SK-N-SH (cell line): ENCODE measurements at regions not wholly inside any gene's neighbourhood (a gene's known extent, or its start where the extent isn't known, plus 50 kb on each side); places are given as distances from the start of the nearest gene placed in this dataset.

Experiments used
- CTCF ChIA-PET: fragments of 300-600, 350-600 bp; formaldehyde crosslinking; extraction: SDS; loops from one replicate; lab custom pipeline; 2021; lab: Yijun Ruan, JAX
- POLR2A ChIA-PET: fragments of 350-600 bp; sonication (Branson Sonifier 250); formaldehyde crosslinking; extraction: SDS; loops from one replicate; lab custom pipeline; 2020; ENCODE audit warnings: antibody characterized with exemption, inconsistent platforms; lab: Yijun Ruan, JAX
- DNase-seq: peaks from one replicate; pipeline ENCODE4 v3.0.0; 2012
- H2AFZ ChIP-seq: fragments of 200-600 bp; sonication (generic); 2 replicates; pipeline ENCODE4 v1.8.1; 2016; ENCODE audit warnings: antibody characterized with exemption, mild to moderate bottlenecking, low read depth
- H3F3A ChIP-seq: fragments of 200-600 bp; sonication (generic); replicated peaks from 2 replicates; pipeline ENCODE3; 2016; ENCODE audit warnings: antibody characterized with exemption, mild to moderate bottlenecking; ENCODE audit not compliant: insufficient read depth
- H3K27ac ChIP-seq, 2 experiments: fragments of 200-500 bp in 1 of 2; fragments of 200-600 bp in 1 of 2; sonication (Bioruptor generic) in 1 of 2; sonication (generic), shearing (Covaris generic) in 1 of 2; 2 replicates each; pipeline versions ENCODE4 v1.5.1 to v1.6.1; 2014 to 2016; ENCODE audit warnings: low read depth in 2 of 2, inconsistent platforms in 1 of 2, low read length in 1 of 2, mild to moderate bottlenecking in 1 of 2, mixed read lengths in 1 of 2
- H3K27me3 ChIP-seq: fragments of 200-600 bp; sonication (generic), shearing (Covaris generic); 2 replicates; pipeline ENCODE4 v1.6.1; 2016; ENCODE audit warnings: mixed run types; ENCODE audit not compliant: insufficient read depth
- H3K36me3 ChIP-seq, 2 experiments: fragments of 200-500 bp in 1 of 2; fragments of 200-600 bp in 1 of 2; sonication (Bioruptor generic) in 1 of 2; sonication (generic) in 1 of 2; replicated peaks in 1 of 2; 2 replicates each; pipeline versions ENCODE3 to v1.5.1; 2014 to 2016; ENCODE audit warnings: low read length in 1 of 2, mild to moderate bottlenecking in 1 of 2; ENCODE audit not compliant: insufficient read depth in 2 of 2, control insufficient read depth in 1 of 2
- H3K4me1 ChIP-seq, 2 experiments: fragments of 200-500 bp in 1 of 2; fragments of 200-600 bp in 1 of 2; sonication (Bioruptor generic) in 1 of 2; sonication (generic), shearing (Covaris generic) in 1 of 2; 2 replicates each; pipeline versions ENCODE4 v1.5.1 to v1.6.1; 2014 to 2016; ENCODE audit warnings: low read depth in 1 of 2, low read length in 1 of 2, mixed run types in 1 of 2; ENCODE audit not compliant: insufficient read depth in 2 of 2, control insufficient read depth in 1 of 2
- H3K4me2 ChIP-seq: fragments of 200-600 bp; sonication (generic), shearing (Covaris generic); 2 replicates; pipeline ENCODE4 v1.6.1; 2017; ENCODE audit warnings: mixed run types
- H3K4me3 ChIP-seq, 2 experiments: fragments of 200-500 bp in 1 of 2; fragments of 200-600 bp in 1 of 2; sonication (Bioruptor generic) in 1 of 2; sonication (generic), shearing (Covaris generic) in 1 of 2; 2 replicates each; pipeline versions ENCODE4 v1.5.1 to v1.8.1; 2014 to 2016; ENCODE audit warnings: low read depth in 2 of 2, inconsistent platforms in 1 of 2, low read length in 1 of 2, mild to moderate bottlenecking in 1 of 2, mixed read lengths in 1 of 2, moderate library complexity in 1 of 2
- H3K79me2 ChIP-seq: fragments of 200-600 bp; sonication (generic); 2 replicates; pipeline ENCODE4 v1.8.1; 2017; ENCODE audit warnings: mild to moderate bottlenecking; ENCODE audit not compliant: insufficient read depth
- H3K9ac ChIP-seq: fragments of 200-600 bp; sonication (generic); 2 replicates; pipeline ENCODE4 v1.6.1; 2017; ENCODE audit warnings: mixed run types
- H3K9me2 ChIP-seq: fragments of 200-600 bp; sonication (generic); 2 replicates; pipeline ENCODE4 v1.6.1; 2017; ENCODE audit warnings: mixed run types
- H3K9me3 ChIP-seq: fragments of 200-600 bp; sonication (generic); 2 replicates; pipeline ENCODE4 v1.6.1; 2017; ENCODE audit warnings: mixed run types, mild to moderate bottlenecking, moderate library complexity
- H4K20me1 ChIP-seq: fragments of 200-600 bp; sonication (generic); 2 replicates; pipeline ENCODE4 v1.6.1; 2017; ENCODE audit warnings: mild to moderate bottlenecking, mixed run types; ENCODE audit not compliant: insufficient read depth
- EZH2phosphoT487 ChIP-seq: fragments of 200-600 bp; sonication (generic); IDR thresholded peaks from 2 replicates; pipeline ENCODE4 v1.6.1; 2017; ENCODE audit warnings: low read depth, mixed run types, mild to moderate bottlenecking, antibody characterized with exemption, moderate library complexity, borderline replicate concordance
- FOSL2 ChIP-seq: IDR thresholded peaks from 2 replicates; pipeline ENCODE4 v1.4.0; 2012; ENCODE audit warnings: low read depth, mild to moderate bottlenecking, moderate library complexity, borderline replicate concordance
- FOXJ3 ChIP-seq: sonication (generic); formaldehyde crosslinking; IDR thresholded peaks from 2 replicates; pipeline ENCODE4 v1.5.1; 2020; ENCODE audit warnings: mild to moderate bottlenecking, missing genetic modification reagents
- GATA2 ChIP-seq: sonication (generic); formaldehyde crosslinking; IDR thresholded peaks from 2 replicates; pipeline ENCODE4 v1.5.0; 2020; ENCODE audit warnings: mild to moderate bottlenecking, missing genetic modification reagents
- NFIC ChIP-seq: IDR thresholded peaks from 2 replicates; pipeline ENCODE4 v1.4.0; 2012; ENCODE audit warnings: borderline replicate concordance
- POLR2AphosphoS5 ChIP-seq: IDR thresholded peaks from 2 replicates; pipeline ENCODE4 v1.6.1; 2012; ENCODE audit warnings: low read depth, low read length
- RAD21 ChIP-seq: IDR thresholded peaks from 2 replicates; pipeline ENCODE4 v1.6.1; 2012; ENCODE audit warnings: mild to moderate bottlenecking, low read length
- RXRA ChIP-seq: IDR thresholded peaks from 2 replicates; pipeline ENCODE4 v1.4.0; 2012; ENCODE audit warnings: low read depth, mild to moderate bottlenecking, borderline replicate concordance
- TEAD4 ChIP-seq: IDR thresholded peaks from 2 replicates; pipeline ENCODE4 v1.4.0; 2012; ENCODE audit warnings: mild to moderate bottlenecking, borderline replicate concordance; ENCODE audit not compliant: insufficient read depth
- YY1 ChIP-seq: IDR thresholded peaks from 2 replicates; pipeline ENCODE4 v1.4.0; 2012; ENCODE audit warnings: low read depth, mild to moderate bottlenecking
- WGBS: methylation state at CpG from one replicate; pipeline ENCODE4 v1.1.6; 2017; ENCODE audit warnings: low lambda C conversion rate; 5-methylcytosine and 5-hydroxymethylcytosine counted together
- TF ChIP-seq, protein P1 (sequence below): IDR thresholded peaks from 2 replicates; pipeline ENCODE4 v1.4.0; 2012; ENCODE audit warnings: low read depth
- TF ChIP-seq, protein P2 (sequence below): IDR thresholded peaks from 2 replicates; pipeline ENCODE4 v1.4.0; 2012; ENCODE audit warnings: low read depth, borderline replicate concordance
- TF ChIP-seq, protein P3 (sequence below): IDR thresholded peaks from 2 replicates; pipeline ENCODE4 v1.6.1; 2012; ENCODE audit warnings: mild to moderate bottlenecking, low read depth, low read length, moderate library complexity

DNA sequence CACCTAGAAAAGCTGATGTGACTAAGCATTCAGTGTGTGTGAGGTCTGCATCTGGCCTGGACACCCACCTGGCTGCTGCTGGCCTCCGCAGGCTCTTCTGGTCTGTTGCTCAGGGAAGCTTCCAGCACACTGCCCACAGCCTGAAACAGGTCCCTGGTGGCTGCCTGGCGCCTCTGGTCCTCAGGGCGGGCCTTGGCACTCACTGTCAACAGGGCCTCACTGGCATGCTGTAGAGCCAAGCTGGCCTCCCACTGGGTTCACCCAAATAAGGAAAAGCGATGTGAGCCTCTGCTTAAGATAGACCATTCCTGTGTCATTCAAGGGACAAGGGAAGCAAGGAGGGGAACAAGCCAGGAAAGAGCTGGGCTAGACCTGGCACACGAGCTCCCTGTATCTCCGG, 70.6 kb upstream of the BCO1 start:
- 47% methylated on average over 5 of the region's 6 CpGs for WGBS
- no peaks in the 10 kb centered on the region for H3K27me3 ChIP-seq
- ChIA-PET POLR2A (no interaction called here), CTCF (interaction anchor here (0.6 to 0.8 kb wide), 2 partner anchors 37 to 93 kb away, joined by 3 read pairs; no protein-coding TSS in a partner anchor)
- no peak overlapping the region for H3K27ac ChIP-seq
- no peaks in the 10 kb centered on the region for H3K79me2 ChIP-seq
- no peaks in the 10 kb centered on the region for H4K20me1 ChIP-seq
- H3F3A ChIP-seq: no peaks in the 10 kb centered on the region
- H3K4me3 ChIP-seq: no peak overlapping the region
- H3K36me3 ChIP-seq: no peaks in the 10 kb centered on the region
- H3K9ac ChIP-seq: no peak overlapping the region
- no peak overlapping the region for H2AFZ ChIP-seq
- H3K4me2 ChIP-seq: no peak overlapping the region
- TF ChIP-seq YY1: no peak
- TF ChIP-seq, protein P1, sequence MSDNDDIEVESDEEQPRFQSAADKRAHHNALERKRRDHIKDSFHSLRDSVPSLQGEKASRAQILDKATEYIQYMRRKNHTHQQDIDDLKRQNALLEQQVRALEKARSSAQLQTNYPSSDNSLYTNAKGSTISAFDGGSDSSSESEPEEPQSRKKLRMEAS: no peak
- no peak for TF ChIP-seq RXRA
- TF ChIP-seq FOSL2: no peak
- TF ChIP-seq TEAD4: no peak
- TF ChIP-seq GATA2: no peak
- TF ChIP-seq EZH2phosphoT487: no peak
- TF ChIP-seq FOXJ3 (CRISPR knock-in tag): no peak
- H3K9me3 ChIP-seq: no peaks in the 10 kb centered on the region
- DNase-seq: no peak
- H3K4me1 ChIP-seq: no peaks in the 10 kb centered on the region; a peak in 1 of 4 replicates
- no peaks in the 10 kb centered on the region for H3K9me2 ChIP-seq

DNA sequence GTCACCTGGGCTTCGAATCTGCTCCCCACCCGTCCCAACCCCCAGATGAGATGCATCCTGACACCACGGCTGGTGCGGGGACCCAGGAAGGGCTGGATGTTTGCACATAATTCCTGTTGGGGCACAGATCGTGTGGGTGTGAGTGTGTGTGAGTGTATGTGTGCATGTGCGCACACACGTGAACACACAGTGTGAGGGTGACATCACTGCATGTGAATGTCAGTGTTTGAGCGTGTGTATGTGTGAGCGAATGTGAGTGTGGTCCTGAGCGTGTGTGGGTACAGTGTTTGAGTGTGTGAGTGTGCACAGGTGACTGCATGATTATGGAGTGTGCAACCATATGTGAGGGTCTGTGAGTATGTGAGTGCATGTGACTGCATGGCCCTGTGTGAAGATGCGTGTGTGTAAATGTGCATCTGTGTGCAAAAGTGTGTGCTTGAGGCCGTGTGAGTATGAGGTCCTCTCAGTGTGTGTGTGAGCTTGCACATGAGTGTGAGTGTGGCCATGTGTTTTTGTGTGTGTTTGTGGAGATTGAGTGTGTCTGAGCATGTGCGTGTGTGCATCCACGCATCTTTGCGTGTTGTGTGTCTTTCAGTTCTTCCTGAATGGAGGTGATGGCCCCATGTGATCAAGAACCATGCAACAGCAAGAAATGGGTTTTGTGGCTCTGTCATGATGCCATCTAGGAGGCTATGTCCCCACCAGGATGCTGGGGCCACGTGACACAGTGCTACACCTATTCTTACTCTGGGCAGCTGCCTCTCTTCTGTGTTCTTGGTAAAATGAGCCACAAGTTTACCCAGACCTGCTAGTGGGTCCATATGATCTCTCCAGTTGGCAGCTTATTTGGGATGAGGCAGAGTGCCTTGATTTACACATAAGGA, 70.5 kb upstream of the GCSH start:
- no peak for TF ChIP-seq POLR2AphosphoS5

DNA sequence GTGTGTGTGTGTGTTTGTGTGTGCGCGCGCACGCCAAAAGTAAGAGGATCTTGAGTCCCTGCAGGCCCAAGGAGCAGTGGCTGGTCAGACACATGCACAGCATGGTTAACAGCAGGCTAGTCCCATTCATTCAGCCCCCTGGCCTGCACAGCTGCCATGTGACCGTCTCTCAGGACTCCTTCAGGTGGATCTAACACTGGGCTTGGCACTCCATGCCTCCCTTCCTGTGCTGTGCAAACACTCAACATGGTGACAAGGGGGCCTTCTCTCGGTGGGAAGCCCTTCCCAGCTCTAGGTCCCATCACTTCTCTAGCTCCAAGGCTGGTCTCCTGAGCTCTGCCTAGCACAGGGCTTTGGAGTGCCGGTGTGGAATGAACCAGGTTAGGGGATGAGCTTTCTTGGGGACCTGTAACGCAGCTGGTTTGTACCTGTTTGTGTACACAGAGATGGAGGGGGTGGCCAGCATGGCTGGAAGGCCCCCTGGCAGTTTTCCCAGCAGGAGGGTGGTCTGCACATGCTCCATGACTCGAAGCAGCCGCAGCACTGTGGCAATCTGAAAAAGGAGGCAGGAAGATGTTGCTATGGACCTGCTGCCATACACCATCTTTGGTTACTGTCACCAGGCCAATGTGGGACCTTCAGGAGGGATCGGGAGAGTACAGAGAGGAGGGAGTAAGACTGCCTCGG, 69.4 kb upstream of the GCSH start:
- WGBS: 67% methylated on average over 12 of the region's 12 CpGs
- no peak for DNase-seq
- no peaks in the 10 kb centered on the region for H3F3A ChIP-seq
- no peak overlapping the region for H3K9ac ChIP-seq
- POLR2A ChIA-PET: no interaction called here
- H3K9me3 ChIP-seq: no peaks in the 10 kb centered on the region
- no peak overlapping the region for H3K27ac ChIP-seq
- CTCF ChIA-PET: interaction anchor here (1.6 kb wide), 1 partner anchor 40 kb away, joined by 5 read pairs; no protein-coding TSS in a partner anchor
- TF ChIP-seq GATA2 (no peak), RAD21 (no peak), RXRA (no peak), NFIC (no peak)
- TF ChIP-seq, protein P2, sequence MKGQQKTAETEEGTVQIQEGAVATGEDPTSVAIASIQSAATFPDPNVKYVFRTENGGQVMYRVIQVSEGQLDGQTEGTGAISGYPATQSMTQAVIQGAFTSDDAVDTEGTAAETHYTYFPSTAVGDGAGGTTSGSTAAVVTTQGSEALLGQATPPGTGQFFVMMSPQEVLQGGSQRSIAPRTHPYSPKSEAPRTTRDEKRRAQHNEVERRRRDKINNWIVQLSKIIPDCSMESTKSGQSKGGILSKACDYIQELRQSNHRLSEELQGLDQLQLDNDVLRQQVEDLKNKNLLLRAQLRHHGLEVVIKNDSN: no peak
- TF ChIP-seq, protein P3, sequence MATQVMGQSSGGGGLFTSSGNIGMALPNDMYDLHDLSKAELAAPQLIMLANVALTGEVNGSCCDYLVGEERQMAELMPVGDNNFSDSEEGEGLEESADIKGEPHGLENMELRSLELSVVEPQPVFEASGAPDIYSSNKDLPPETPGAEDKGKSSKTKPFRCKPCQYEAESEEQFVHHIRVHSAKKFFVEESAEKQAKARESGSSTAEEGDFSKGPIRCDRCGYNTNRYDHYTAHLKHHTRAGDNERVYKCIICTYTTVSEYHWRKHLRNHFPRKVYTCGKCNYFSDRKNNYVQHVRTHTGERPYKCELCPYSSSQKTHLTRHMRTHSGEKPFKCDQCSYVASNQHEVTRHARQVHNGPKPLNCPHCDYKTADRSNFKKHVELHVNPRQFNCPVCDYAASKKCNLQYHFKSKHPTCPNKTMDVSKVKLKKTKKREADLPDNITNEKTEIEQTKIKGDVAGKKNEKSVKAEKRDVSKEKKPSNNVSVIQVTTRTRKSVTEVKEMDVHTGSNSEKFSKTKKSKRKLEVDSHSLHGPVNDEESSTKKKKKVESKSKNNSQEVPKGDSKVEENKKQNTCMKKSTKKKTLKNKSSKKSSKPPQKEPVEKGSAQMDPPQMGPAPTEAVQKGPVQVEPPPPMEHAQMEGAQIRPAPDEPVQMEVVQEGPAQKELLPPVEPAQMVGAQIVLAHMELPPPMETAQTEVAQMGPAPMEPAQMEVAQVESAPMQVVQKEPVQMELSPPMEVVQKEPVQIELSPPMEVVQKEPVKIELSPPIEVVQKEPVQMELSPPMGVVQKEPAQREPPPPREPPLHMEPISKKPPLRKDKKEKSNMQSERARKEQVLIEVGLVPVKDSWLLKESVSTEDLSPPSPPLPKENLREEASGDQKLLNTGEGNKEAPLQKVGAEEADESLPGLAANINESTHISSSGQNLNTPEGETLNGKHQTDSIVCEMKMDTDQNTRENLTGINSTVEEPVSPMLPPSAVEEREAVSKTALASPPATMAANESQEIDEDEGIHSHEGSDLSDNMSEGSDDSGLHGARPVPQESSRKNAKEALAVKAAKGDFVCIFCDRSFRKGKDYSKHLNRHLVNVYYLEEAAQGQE: no peak
- H2AFZ ChIP-seq: no peak overlapping the region
- H3K36me3 ChIP-seq: no peaks in the 10 kb centered on the region
- H3K4me1 ChIP-seq: no peaks in the 10 kb centered on the region; a peak in 1 of 4 replicates
- H3K4me3 ChIP-seq: no peak overlapping the region
- no peaks in the 10 kb centered on the region; the same call in 1 of the 2 replicates for H3K27me3 ChIP-seq
- no peaks in the 10 kb centered on the region for H3K79me2 ChIP-seq
- no peaks in the 10 kb centered on the region for H3K9me2 ChIP-seq
- H4K20me1 ChIP-seq: no peaks in the 10 kb centered on the region
- no peak overlapping the region for H3K4me2 ChIP-seq

More for the DNA sequence above, 70.5 kb upstream of the GCSH start:
- no peaks in the 10 kb centered on the region for H3F3A ChIP-seq
- DNase-seq: no peak
- no peaks in the 10 kb centered on the region for H3K9me2 ChIP-seq
- no peaks in the 10 kb centered on the region; a peak in 1 of 4 replicates for H3K4me1 ChIP-seq
- CTCF ChIA-PET: no interaction called here
- no peak overlapping the region for H3K9ac ChIP-seq
- no peaks in the 10 kb centered on the region; the same call in 1 of the 2 replicates for H3K27me3 ChIP-seq
- H3K79me2 ChIP-seq: no peaks in the 10 kb centered on the region
- H3K4me3 ChIP-seq: no peak overlapping the region
- no peaks in the 10 kb centered on the region for H3K9me3 ChIP-seq
- H4K20me1 ChIP-seq: no peaks in the 10 kb centered on the region
- no peak overlapping the region for H2AFZ ChIP-seq
- H3K27ac ChIP-seq: no peak overlapping the region
- H3K4me2 ChIP-seq: no peak overlapping the region
- WGBS: 63% methylated on average over 16 of the region's 16 CpGs
- POLR2A ChIA-PET: no interaction called here
- H3K36me3 ChIP-seq: no peaks in the 10 kb centered on the region
